Left colon (tissue), 2 donors: ENCODE measurements at regions not wholly inside any gene's neighbourhood (a gene's known extent, or its start where the extent isn't known, plus 50 kb on each side); places are given as distances from the start of the nearest gene placed in this dataset.

Experiments used
- ATAC-seq: fragments of 200-7000 bp; cut with Tn5 transposase; one replicate; pipeline ENCODE4 v1.9.1; 2020; ENCODE audit warnings: mild to moderate bottlenecking, moderate library complexity
- DNase-seq, 2 donors: peaks; one replicate each; pipeline ENCODE4 v3.0.0-alpha.2; 2020
- intact Hi-C, 2 donors: fragments of 100-400 bp; cut with DNase I in 1 of 2; cut with micrococcal nuclease in 1 of 2; formaldehyde crosslinking; loops; one replicate each; pipeline versions ENCODE4 v1.11.2 to v1.14.0; 2022; cut with DNase I, micrococcal nuclease
- donor health status: DM: no; HTN: no; CAD: no.
- donor health status: DM: yes; HTN: yes; CAD: no.

GRCh38 chr10:130362308-130362761 is 226.1 kb downstream of the GLRX3 start:
- DNase-seq = no peak
- intact Hi-C loops = no loop called here
- no peak for ATAC-seq

- intact Hi-C loops = no loop called here
- DNase-seq = no peak
Measured at GRCh38 chr10:130363051-130363450, 226.9 kb downstream of the GLRX3 start.

GRCh38 chr10:130363899-130364445 is 227.8 kb downstream of the GLRX3 start:
- DNase-seq (no peak), ATAC-seq (no peak)
- intact Hi-C loops = no loop called here

More at GRCh38 chr10:130363051-130363450, 226.9 kb downstream of the GLRX3 start:
- ATAC-seq = no peak

GRCh38 chr10:130364631-130365411 is 228.6 kb downstream of the GLRX3 start:
- ATAC-seq (no peak), DNase-seq (no peak)
- intact Hi-C loops = no loop called here

- intact Hi-C loops = no loop called here
- no peak for DNase-seq
- ATAC-seq = no peak
Measured at GRCh38 chr10:130368761-130369560, 232.8 kb downstream of the GLRX3 start.

- DNase-seq (no peak), ATAC-seq (no peak)
Measured at GRCh38 chr10:130369645-130370381, 233.6 kb downstream of the GLRX3 start.

GRCh38 chr10:130370721-130371120 is 234.5 kb downstream of the GLRX3 start:
- DNase-seq (no peak), ATAC-seq (no peak)
- intact Hi-C loops = no loop called here

More at GRCh38 chr10:130369645-130370381, 233.6 kb downstream of the GLRX3 start:
- intact Hi-C loops = no loop called here

- DNase-seq (no peak), ATAC-seq (no peak)
- intact Hi-C loops = no loop called here
Measured at GRCh38 chr10:130371156-130371555, 235.0 kb downstream of the GLRX3 start.

- DNase-seq (no peak), ATAC-seq (no peak)
Measured at GRCh38 chr10:130371666-130372065, 235.5 kb downstream of the GLRX3 start.

GRCh38 chr10:130372222-130372621 is 236.0 kb downstream of the GLRX3 start:
- DNase-seq (no peak), ATAC-seq (no peak)
- intact Hi-C loops = no loop called here

More at GRCh38 chr10:130371666-130372065, 235.5 kb downstream of the GLRX3 start:
- intact Hi-C loops = no loop called here

GRCh38 chr10:130372866-130373265 is 236.7 kb downstream of the GLRX3 start:
- DNase-seq = no peak
- ATAC-seq = no peak
- intact Hi-C loops = no loop called here

- intact Hi-C loops = no loop called here
- ATAC-seq (no peak), DNase-seq (no peak)
Measured at GRCh38 chr10:130377986-130378540, 241.9 kb downstream of the GLRX3 start.

- ATAC-seq (no peak), DNase-seq (no peak)
- intact Hi-C loops = no loop called here
Measured at GRCh38 chr10:130378556-130379400, 242.6 kb downstream of the GLRX3 start.

GRCh38 chr10:130380056-130380455 is 243.9 kb downstream of the GLRX3 start:
- DNase-seq (no peak), ATAC-seq (no peak)
- intact Hi-C loops = no loop called here

GRCh38 chr10:130382031-130382430 is 245.8 kb downstream of the GLRX3 start:
- no peak for ATAC-seq

GRCh38 chr10:130387936-130388580 is 251.9 kb downstream of the GLRX3 start:
- intact Hi-C loops = no loop called here
- DNase-seq = no peak
- ATAC-seq = no peak

More at GRCh38 chr10:130382031-130382430, 245.8 kb downstream of the GLRX3 start:
- intact Hi-C loops = no loop called here
- no peak for DNase-seq

- DNase-seq = no peak
- intact Hi-C loops = no loop called here
- ATAC-seq = no peak
Measured at GRCh38 chr10:130388746-130389145, 252.6 kb downstream of the GLRX3 start.
